ENCODE measurements at regions not wholly inside any gene's neighbourhood (a gene's known extent, or its start where the extent isn't known, plus 50 kb on each side); places are given as distances from the start of the nearest gene placed in this dataset.

DNA sequence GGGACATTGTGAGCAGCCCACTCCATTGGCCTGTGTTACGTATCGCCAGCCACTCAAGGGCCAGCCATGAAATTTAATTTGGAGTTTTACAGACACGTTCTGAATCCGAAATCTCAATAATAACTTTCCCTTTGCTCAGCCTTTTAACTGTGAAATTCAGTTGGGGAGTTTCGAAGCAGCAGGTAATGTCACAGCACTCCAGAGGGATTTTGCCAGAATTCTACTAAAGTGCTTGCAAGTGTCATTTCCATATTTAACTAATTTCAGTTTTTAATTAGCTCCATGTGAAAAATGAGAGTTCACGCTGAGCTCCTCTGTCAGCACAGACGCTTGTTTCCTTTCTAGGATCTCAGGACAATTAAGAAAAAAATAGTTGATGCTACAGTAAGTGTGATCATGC lies 267.1 kb upstream of the WWC1 start:
- no peak for TF ChIP-seq MXI1 (conservative IDR thresholded peaks at IDR 0.05; ENCODE audit: poor library complexity, severe bottlenecking)
- TF ChIP-seq, protein P1, sequence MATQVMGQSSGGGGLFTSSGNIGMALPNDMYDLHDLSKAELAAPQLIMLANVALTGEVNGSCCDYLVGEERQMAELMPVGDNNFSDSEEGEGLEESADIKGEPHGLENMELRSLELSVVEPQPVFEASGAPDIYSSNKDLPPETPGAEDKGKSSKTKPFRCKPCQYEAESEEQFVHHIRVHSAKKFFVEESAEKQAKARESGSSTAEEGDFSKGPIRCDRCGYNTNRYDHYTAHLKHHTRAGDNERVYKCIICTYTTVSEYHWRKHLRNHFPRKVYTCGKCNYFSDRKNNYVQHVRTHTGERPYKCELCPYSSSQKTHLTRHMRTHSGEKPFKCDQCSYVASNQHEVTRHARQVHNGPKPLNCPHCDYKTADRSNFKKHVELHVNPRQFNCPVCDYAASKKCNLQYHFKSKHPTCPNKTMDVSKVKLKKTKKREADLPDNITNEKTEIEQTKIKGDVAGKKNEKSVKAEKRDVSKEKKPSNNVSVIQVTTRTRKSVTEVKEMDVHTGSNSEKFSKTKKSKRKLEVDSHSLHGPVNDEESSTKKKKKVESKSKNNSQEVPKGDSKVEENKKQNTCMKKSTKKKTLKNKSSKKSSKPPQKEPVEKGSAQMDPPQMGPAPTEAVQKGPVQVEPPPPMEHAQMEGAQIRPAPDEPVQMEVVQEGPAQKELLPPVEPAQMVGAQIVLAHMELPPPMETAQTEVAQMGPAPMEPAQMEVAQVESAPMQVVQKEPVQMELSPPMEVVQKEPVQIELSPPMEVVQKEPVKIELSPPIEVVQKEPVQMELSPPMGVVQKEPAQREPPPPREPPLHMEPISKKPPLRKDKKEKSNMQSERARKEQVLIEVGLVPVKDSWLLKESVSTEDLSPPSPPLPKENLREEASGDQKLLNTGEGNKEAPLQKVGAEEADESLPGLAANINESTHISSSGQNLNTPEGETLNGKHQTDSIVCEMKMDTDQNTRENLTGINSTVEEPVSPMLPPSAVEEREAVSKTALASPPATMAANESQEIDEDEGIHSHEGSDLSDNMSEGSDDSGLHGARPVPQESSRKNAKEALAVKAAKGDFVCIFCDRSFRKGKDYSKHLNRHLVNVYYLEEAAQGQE (IDR thresholded peaks at IDR 0.05; ENCODE audit: borderline replicate concordance): no peak
- TF ChIP-seq, protein P2, sequence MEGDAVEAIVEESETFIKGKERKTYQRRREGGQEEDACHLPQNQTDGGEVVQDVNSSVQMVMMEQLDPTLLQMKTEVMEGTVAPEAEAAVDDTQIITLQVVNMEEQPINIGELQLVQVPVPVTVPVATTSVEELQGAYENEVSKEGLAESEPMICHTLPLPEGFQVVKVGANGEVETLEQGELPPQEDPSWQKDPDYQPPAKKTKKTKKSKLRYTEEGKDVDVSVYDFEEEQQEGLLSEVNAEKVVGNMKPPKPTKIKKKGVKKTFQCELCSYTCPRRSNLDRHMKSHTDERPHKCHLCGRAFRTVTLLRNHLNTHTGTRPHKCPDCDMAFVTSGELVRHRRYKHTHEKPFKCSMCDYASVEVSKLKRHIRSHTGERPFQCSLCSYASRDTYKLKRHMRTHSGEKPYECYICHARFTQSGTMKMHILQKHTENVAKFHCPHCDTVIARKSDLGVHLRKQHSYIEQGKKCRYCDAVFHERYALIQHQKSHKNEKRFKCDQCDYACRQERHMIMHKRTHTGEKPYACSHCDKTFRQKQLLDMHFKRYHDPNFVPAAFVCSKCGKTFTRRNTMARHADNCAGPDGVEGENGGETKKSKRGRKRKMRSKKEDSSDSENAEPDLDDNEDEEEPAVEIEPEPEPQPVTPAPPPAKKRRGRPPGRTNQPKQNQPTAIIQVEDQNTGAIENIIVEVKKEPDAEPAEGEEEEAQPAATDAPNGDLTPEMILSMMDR (IDR thresholded peaks at IDR 0.05; ENCODE audit: poor library complexity, severe bottlenecking): no peak
- TF ChIP-seq EP300 (conservative IDR thresholded peaks at IDR 0.05; ENCODE audit: poor library complexity, severe bottlenecking): no peak
- TF ChIP-seq POLR2AphosphoS5 (IDR thresholded peaks at IDR 0.05): no peak
- TF ChIP-seq RAD21 (conservative IDR thresholded peaks at IDR 0.05): no peak
